ENCODE measurements at regions not wholly inside any gene's neighbourhood (a gene's known extent, or its start where the extent isn't known, plus 50 kb on each side); places are given as distances from the start of the nearest gene placed in this dataset.

DNA sequence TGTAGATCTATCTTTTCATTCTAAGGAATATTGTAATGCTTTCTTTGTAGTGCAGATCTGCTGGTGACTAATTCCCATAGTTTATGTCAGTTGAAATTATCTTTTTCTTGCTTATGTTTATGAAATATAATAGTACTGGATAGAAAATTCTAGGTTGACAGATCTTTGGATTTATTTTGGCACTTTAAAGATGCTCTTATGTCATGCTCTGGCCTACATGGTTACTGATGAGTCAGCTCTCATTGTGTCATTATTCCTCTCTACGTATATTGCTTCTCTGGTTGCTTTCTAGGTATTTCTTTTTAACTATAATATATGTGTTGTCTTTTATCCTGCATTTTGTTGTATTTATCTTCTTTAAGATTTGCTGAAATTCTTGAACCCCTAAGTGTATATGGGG is 955.5 kb upstream of the CHORDC1 start:
- TF ChIP-seq EZH2phosphoT487 (IDR thresholded peaks at IDR 0.05; ENCODE audit: borderline replicate concordance, low read length): no peak
- TF ChIP-seq, protein P1, sequence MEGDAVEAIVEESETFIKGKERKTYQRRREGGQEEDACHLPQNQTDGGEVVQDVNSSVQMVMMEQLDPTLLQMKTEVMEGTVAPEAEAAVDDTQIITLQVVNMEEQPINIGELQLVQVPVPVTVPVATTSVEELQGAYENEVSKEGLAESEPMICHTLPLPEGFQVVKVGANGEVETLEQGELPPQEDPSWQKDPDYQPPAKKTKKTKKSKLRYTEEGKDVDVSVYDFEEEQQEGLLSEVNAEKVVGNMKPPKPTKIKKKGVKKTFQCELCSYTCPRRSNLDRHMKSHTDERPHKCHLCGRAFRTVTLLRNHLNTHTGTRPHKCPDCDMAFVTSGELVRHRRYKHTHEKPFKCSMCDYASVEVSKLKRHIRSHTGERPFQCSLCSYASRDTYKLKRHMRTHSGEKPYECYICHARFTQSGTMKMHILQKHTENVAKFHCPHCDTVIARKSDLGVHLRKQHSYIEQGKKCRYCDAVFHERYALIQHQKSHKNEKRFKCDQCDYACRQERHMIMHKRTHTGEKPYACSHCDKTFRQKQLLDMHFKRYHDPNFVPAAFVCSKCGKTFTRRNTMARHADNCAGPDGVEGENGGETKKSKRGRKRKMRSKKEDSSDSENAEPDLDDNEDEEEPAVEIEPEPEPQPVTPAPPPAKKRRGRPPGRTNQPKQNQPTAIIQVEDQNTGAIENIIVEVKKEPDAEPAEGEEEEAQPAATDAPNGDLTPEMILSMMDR (IDR thresholded peaks at IDR 0.05; ENCODE audit: low read depth, low read length, poor library complexity, severe bottlenecking): no peak

All from DOHH2 (cell line).